ENCODE measurements at regions not wholly inside any gene's neighbourhood (a gene's known extent, or its start where the extent isn't known, plus 50 kb on each side); places are given as distances from the start of the nearest gene placed in this dataset.

DNA sequence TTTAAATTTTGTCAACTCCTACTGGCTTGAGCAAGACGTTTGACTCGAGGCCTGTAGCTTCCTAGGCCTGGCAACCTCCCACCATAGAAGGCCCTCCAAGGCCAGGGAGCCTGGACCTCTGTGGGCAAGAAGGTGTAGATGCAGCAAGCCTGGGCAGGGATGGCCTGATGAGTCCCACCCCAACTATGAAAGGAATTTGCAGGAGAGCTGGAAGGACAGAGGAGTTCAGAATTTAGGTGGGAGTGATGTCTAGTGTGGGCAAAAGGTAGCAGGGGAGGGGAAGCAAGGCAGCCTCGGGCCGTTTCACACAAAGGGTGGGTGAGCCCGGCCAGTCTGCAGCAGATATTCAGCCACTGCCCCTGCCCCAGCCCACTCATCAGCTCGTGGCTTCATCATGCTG, 245.2 kb downstream of the CDH26 start:
- H3K27ac ChIP-seq (ENCODE audit: low read depth, low read length) = no peak overlapping the region
- no peak overlapping the region for H3K9ac ChIP-seq (replicated peaks in 1 of 4; ENCODE audit: extremely low read depth in 1 of 4, low read depth in 3 of 4, low read length in 3 of 4)
- H3K4me3 ChIP-seq (ENCODE audit: extremely low read depth in 1 of 4, insufficient read depth in 2 of 4, low read depth in 3 of 4, low read length in 4 of 4) = no peak overlapping the region
- H3K36me3 ChIP-seq (ENCODE audit: control insufficient read depth in 2 of 4, insufficient read depth in 4 of 4, low read length in 3 of 4) = no peaks in the 10 kb centered on the region
- no peak overlapping the region for H3K23ac ChIP-seq (ENCODE audit: insufficient read length)
- H2BK12ac ChIP-seq (ENCODE audit: low read depth, low read length) = no peak overlapping the region
- no peak overlapping the region for H4K5ac ChIP-seq (ENCODE audit: insufficient read length, low read depth, low read length)
- H2BK15ac ChIP-seq (ENCODE audit: low read length) = no peak overlapping the region
- no peaks in the 10 kb centered on the region for H3K23me2 ChIP-seq (ENCODE audit: low read depth, low read length)
- H4K8ac ChIP-seq (ENCODE audit: extremely low read depth, insufficient read depth, low read length) = peak overlapping the region; percentile 1
- 89% methylated on average over 4 of the region's 6 CpGs; no CpG with 5 or more reads in 1 of the 2 experiments for WGBS, 2 experiments (ENCODE audit: extremely low coverage in 1 of 2, insufficient coverage in 1 of 2, insufficient read length in 1 of 2, insufficient replicate concordance in 2 of 2, low coverage in 1 of 2, low lambda C conversion rate in 2 of 2, missing lambda C conversion rate in 1 of 2)
- no peak overlapping the region for H3K4ac ChIP-seq (replicated peaks; ENCODE audit: insufficient read length, low read depth, low read length)
- no peak overlapping the region for H2BK120ac ChIP-seq (replicated peaks; ENCODE audit: low read depth, low read length)
- ChIA-PET CTCF (ENCODE audit: partially characterized antibody) (interaction anchor here (0.7 to 1.8 kb wide), 3 partner anchors 8 to 217 kb away, joined by 3 to 7 read pairs (median 4); no protein-coding TSS in a partner anchor), POLR2A (ENCODE audit: partially characterized antibody) (no interaction called here)
- H3K4me2 ChIP-seq (ENCODE audit: insufficient read depth in 1 of 2, low read depth in 2 of 2, low read length in 2 of 2) = no peak overlapping the region
- TF ChIP-seq CEBPB (IDR thresholded peaks at IDR 0.05; ENCODE audit: low read depth, low read length) (no peak), POU5F1 (IDR thresholded peaks at IDR 0.05; ENCODE audit: low read depth, low read length) (no peak), CBX8 (IDR thresholded peaks at IDR 0.05; ENCODE audit: borderline replicate concordance, low read depth, low read length) (no peak), SUZ12 (IDR thresholded peaks at IDR 0.05; ENCODE audit: low read length) (no peak), SIX5 (IDR thresholded peaks at IDR 0.05; ENCODE audit: low read depth, low read length) (no peak), POLR2A (IDR thresholded peaks at IDR 0.05; ENCODE audit: control extremely low read depth in 1 of 2, low read depth in 2 of 2, low read length in 2 of 2) (no peak), MAFK (IDR thresholded peaks at IDR 0.05; ENCODE audit: low read depth, low read length) (no peak), RXRA (IDR thresholded peaks at IDR 0.05; ENCODE audit: insufficient read depth, low read depth, low read length) (no peak)
- TF ChIP-seq, protein P1, sequence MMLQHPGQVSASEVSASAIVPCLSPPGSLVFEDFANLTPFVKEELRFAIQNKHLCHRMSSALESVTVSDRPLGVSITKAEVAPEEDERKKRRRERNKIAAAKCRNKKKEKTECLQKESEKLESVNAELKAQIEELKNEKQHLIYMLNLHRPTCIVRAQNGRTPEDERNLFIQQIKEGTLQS (IDR thresholded peaks at IDR 0.05; ENCODE audit: insufficient read depth, low read depth, low read length) = no peak
- TF ChIP-seq, protein P2, sequence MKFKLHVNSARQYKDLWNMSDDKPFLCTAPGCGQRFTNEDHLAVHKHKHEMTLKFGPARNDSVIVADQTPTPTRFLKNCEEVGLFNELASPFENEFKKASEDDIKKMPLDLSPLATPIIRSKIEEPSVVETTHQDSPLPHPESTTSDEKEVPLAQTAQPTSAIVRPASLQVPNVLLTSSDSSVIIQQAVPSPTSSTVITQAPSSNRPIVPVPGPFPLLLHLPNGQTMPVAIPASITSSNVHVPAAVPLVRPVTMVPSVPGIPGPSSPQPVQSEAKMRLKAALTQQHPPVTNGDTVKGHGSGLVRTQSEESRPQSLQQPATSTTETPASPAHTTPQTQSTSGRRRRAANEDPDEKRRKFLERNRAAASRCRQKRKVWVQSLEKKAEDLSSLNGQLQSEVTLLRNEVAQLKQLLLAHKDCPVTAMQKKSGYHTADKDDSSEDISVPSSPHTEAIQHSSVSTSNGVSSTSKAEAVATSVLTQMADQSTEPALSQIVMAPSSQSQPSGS (IDR thresholded peaks at IDR 0.05; ENCODE audit: low read length) = no peak
- no peaks in the 10 kb centered on the region for H3K4me1 ChIP-seq (replicated peaks in 1 of 4; ENCODE audit: control insufficient read depth in 3 of 4, insufficient read depth in 4 of 4, low read length in 3 of 4)
- H2AFZ ChIP-seq (ENCODE audit: low read length) = no peak overlapping the region
- no peak overlapping the region for H2BK20ac ChIP-seq (ENCODE audit: low read length)
- no peak for FAIRE-seq
- H2BK5ac ChIP-seq (ENCODE audit: low read depth, low read length) = no peak overlapping the region
- H3K18ac ChIP-seq (ENCODE audit: extremely low read depth, low read length) = no peak overlapping the region
- no peaks in the 10 kb centered on the region for H3K79me1 ChIP-seq (ENCODE audit: low read depth, low read length)
- no peak overlapping the region for H3K56ac ChIP-seq (replicated peaks; ENCODE audit: insufficient read length, low read depth, low read length)
- no peak overlapping the region for H4K91ac ChIP-seq (replicated peaks; ENCODE audit: insufficient read length, low read length)
- H3K79me2 ChIP-seq (ENCODE audit: control insufficient read depth in 1 of 2, insufficient read depth in 2 of 2, low read length in 2 of 2) = no peaks in the 10 kb centered on the region
- H3K27me3 ChIP-seq (replicated peaks in 1 of 4; ENCODE audit: control insufficient read depth in 3 of 4, extremely low read depth in 1 of 4, insufficient read depth in 3 of 4, low read length in 3 of 4) = no peaks in the 10 kb centered on the region
- DNase-seq (ENCODE audit: low read depth in 1 of 2, low spot score in 2 of 2) = no peak
- H3K9me3 ChIP-seq (ENCODE audit: insufficient read depth in 2 of 2, low read depth in 1 of 2, low read length in 1 of 2) = peaks cover 0 to 4% of the 10 kb centered on the region in 2 experiments; a peak in 1 of 4 replicates
- no peaks in the 10 kb centered on the region for H4K20me1 ChIP-seq (replicated peaks in 1 of 2; ENCODE audit: control insufficient read depth in 1 of 2, insufficient read depth in 2 of 2, low read length in 2 of 2)
- no peak overlapping the region for H3K14ac ChIP-seq (ENCODE audit: insufficient read length)
- no peak overlapping the region for H2AK5ac ChIP-seq (ENCODE audit: low read depth, low read length)

Measured in H1 (cell line).